Neuronal stem cell (in vitro differentiated cells): ENCODE measurements at regions not wholly inside any gene's neighbourhood (a gene's known extent, or its start where the extent isn't known, plus 50 kb on each side); places are given as distances from the start of the nearest gene placed in this dataset.
A peak's percentile ranks its signal among the peaks of the same experiment; 100 is the strongest.

ENCODE experiments used
- DNase-seq: peaks from one replicate; pipeline ENCODE4 v3.0.0-alpha.2; 2013; ENCODE audit warnings: low spot score
- H2AFZ ChIP-seq: one replicate; pipeline ENCODE4 v1.6.1; 2013; ENCODE audit warnings: mild to moderate bottlenecking, low read length, inconsistent platforms
- H2AK5ac ChIP-seq: 2 replicates; pipeline ENCODE4 v1.6.1; 2013; ENCODE audit warnings: low read depth, mild to moderate bottlenecking, inconsistent platforms, low read length, moderate library complexity, mixed read lengths
- H2BK120ac ChIP-seq: 2 replicates; pipeline ENCODE4 v1.6.1; 2013; ENCODE audit warnings: low read depth, mild to moderate bottlenecking, inconsistent platforms, low read length, moderate library complexity, mixed read lengths
- H2BK12ac ChIP-seq: one replicate; pipeline ENCODE4 v1.6.1; 2013; ENCODE audit warnings: low read length, inconsistent platforms
- H2BK15ac ChIP-seq: 2 replicates; pipeline ENCODE4 v1.6.1; 2013; ENCODE audit warnings: mild to moderate bottlenecking, low read length, inconsistent platforms, mixed read lengths
- H2BK5ac ChIP-seq: one replicate; pipeline ENCODE4 v1.6.1; 2013; ENCODE audit warnings: inconsistent platforms, mild to moderate bottlenecking, low read length, moderate library complexity
- H3K14ac ChIP-seq: one replicate; pipeline ENCODE4 v1.6.1; 2013; ENCODE audit warnings: low read length, inconsistent platforms
- H3K18ac ChIP-seq: 2 replicates; pipeline ENCODE4 v1.6.1; 2013; ENCODE audit warnings: low read length, inconsistent platforms
- H3K23ac ChIP-seq: 2 replicates; pipeline ENCODE4 v1.6.1; 2013; ENCODE audit warnings: low read depth, mild to moderate bottlenecking, mixed read lengths, low read length, inconsistent platforms; ENCODE audit not compliant: poor library complexity
- H3K27ac ChIP-seq: replicated peaks from 3 replicates; pipeline ENCODE4 v1.5.1; 2013; ENCODE audit warnings: low read length, inconsistent platforms
- H3K27me3 ChIP-seq, 3 experiments: 2 replicates each; pipeline ENCODE4 v1.6.1; 2013; ENCODE audit warnings: low read length in 3 of 3, mild to moderate bottlenecking in 2 of 3, inconsistent platforms in 1 of 3, low read depth in 1 of 3, mixed read lengths in 1 of 3, moderate library complexity in 1 of 3; ENCODE audit not compliant: control insufficient read depth in 3 of 3, insufficient read depth in 3 of 3
- H3K36me3 ChIP-seq, 2 donors: replicated peaks in 1 of 2; 2 replicates each; pipeline ENCODE4 v1.6.1; 2013; ENCODE audit warnings: low read length in 2 of 2; ENCODE audit not compliant: control insufficient read depth in 2 of 2, insufficient read depth in 2 of 2
- H3K4ac ChIP-seq: 2 replicates; pipeline ENCODE4 v1.6.1; 2013; ENCODE audit warnings: inconsistent platforms, mild to moderate bottlenecking, low read length, moderate library complexity
- H3K4me1 ChIP-seq, 2 donors: 1 replicate in 1 of 2; 2 replicates in 1 of 2; pipeline ENCODE4 v1.6.1; 2013; ENCODE audit warnings: low read length in 2 of 2, low read depth in 1 of 2; ENCODE audit not compliant: control insufficient read depth in 2 of 2, insufficient read depth in 1 of 2
- H3K4me2 ChIP-seq: one replicate; pipeline ENCODE4 v1.6.1; 2013; ENCODE audit warnings: mild to moderate bottlenecking, low read length, inconsistent platforms; ENCODE audit not compliant: insufficient read depth, poor library complexity, severe bottlenecking
- H3K4me3 ChIP-seq, 2 donors: 2 replicates each; pipeline ENCODE4 v1.5.1; 2013; ENCODE audit warnings: low read length in 2 of 2, mild to moderate bottlenecking in 2 of 2, inconsistent platforms in 1 of 2, moderate library complexity in 1 of 2
- H3K79me1 ChIP-seq: one replicate; pipeline ENCODE4 v1.6.1; 2013; ENCODE audit warnings: low read depth, mild to moderate bottlenecking, inconsistent platforms, low read length, moderate library complexity
- H3K9ac ChIP-seq: one replicate; pipeline ENCODE4 v1.6.1; 2013; ENCODE audit warnings: mild to moderate bottlenecking, low read depth, low read length, inconsistent platforms; ENCODE audit not compliant: poor library complexity
- H3K9me3 ChIP-seq, 2 donors: replicated peaks in 1 of 2; 2 replicates each; pipeline versions ENCODE3 to v1.6.1; 2013; ENCODE audit warnings: low read length in 2 of 2, mild to moderate bottlenecking in 2 of 2, inconsistent platforms in 1 of 2, low read depth in 1 of 2, mixed read lengths in 1 of 2, moderate library complexity in 1 of 2; ENCODE audit not compliant: control insufficient read depth in 2 of 2, insufficient read depth in 1 of 2
- H4K8ac ChIP-seq: one replicate; pipeline ENCODE4 v1.6.1; 2013; ENCODE audit warnings: low read depth, mild to moderate bottlenecking, inconsistent platforms, low read length, moderate library complexity
- H4K91ac ChIP-seq: one replicate; pipeline ENCODE4 v1.6.1; 2013; ENCODE audit warnings: low read length, low read depth, mild to moderate bottlenecking, inconsistent platforms; ENCODE audit not compliant: poor library complexity
- WGBS, 2 donors: extraction: QIAGEN DNeasy Blood & Tissue Kit; methylation state at CpG; one replicate each; pipeline ENCODE4 v1.1.7; 2013; ENCODE audit warnings: missing lambda C conversion rate in 2 of 2, mixed read lengths in 1 of 2; ENCODE audit not compliant: insufficient read length in 2 of 2, insufficient replicate concordance in 1 of 2; ENCODE audit errors: extremely low coverage in 2 of 2; 5-methylcytosine and 5-hydroxymethylcytosine counted together

GRCh38 chr3:184655597-184655996, 56.3 kb downstream of the MAGEF1 start:
- Histone ChIP-seq H3K23ac (no peak overlapping the region), H4K8ac (no peak overlapping the region), H3K14ac (no peak overlapping the region), H3K4me2 (no peak overlapping the region), H2AK5ac (peak overlapping the region; percentile 7), H2AFZ (no peak overlapping the region), H2BK12ac (peak overlapping the region; percentile 14), H2BK120ac (no peak overlapping the region), H4K91ac (no peak overlapping the region), H3K18ac (peak overlapping the region; percentile 30), H3K4ac (no peak overlapping the region), H3K36me3 (no peaks in the 10 kb centered on the region), H3K9me3 (no peaks in the 10 kb centered on the region), H3K27ac (no peak overlapping the region), H2BK15ac (peak overlapping the region; percentile 22), H3K4me3 (no peak overlapping the region), H3K27me3 (no peaks in the 10 kb centered on the region), H3K9ac (no peak overlapping the region), H3K4me1 (peaks cover 22 to 28% of the 10 kb centered on the region in 2 donors), H3K79me1 (no peaks in the 10 kb centered on the region), H2BK5ac (no peak overlapping the region)
- DNase-seq, result no peak
- no CpG with 5 or more reads among the region's 2 CpGs for WGBS, 2 donors

- no peaks in the 10 kb centered on the region for H3K27me3 ChIP-seq
- no peaks in the 10 kb centered on the region for H3K9me3 ChIP-seq
- peaks cover 14 to 18% of the 10 kb centered on the region in 2 donors for H3K4me1 ChIP-seq
- no peak overlapping the region for H3K18ac ChIP-seq
- H3K9ac ChIP-seq, result no peak overlapping the region
- H3K27ac ChIP-seq, result no peak overlapping the region
- no peak overlapping the region for H3K4me3 ChIP-seq
- no peak overlapping the region for H2AFZ ChIP-seq
- H2BK12ac ChIP-seq, result no peak overlapping the region
- H2BK15ac ChIP-seq, result no peak overlapping the region
- no peak overlapping the region for H3K4me2 ChIP-seq
- H2BK120ac ChIP-seq, result no peak overlapping the region
- H4K8ac ChIP-seq, result no peak overlapping the region
- no peak overlapping the region for H2AK5ac ChIP-seq
- DNase-seq, result no peak
- H3K36me3 ChIP-seq, result no peaks in the 10 kb centered on the region
- no peak overlapping the region for H3K23ac ChIP-seq
- H2BK5ac ChIP-seq, result no peak overlapping the region
- H3K79me1 ChIP-seq, result no peaks in the 10 kb centered on the region
- no peak overlapping the region for H3K4ac ChIP-seq
- no peak overlapping the region for H4K91ac ChIP-seq
- H3K14ac ChIP-seq, result no peak overlapping the region
Measured at GRCh38 chr3:184654375-184654774, 57.5 kb downstream of the MAGEF1 start.

DNA sequence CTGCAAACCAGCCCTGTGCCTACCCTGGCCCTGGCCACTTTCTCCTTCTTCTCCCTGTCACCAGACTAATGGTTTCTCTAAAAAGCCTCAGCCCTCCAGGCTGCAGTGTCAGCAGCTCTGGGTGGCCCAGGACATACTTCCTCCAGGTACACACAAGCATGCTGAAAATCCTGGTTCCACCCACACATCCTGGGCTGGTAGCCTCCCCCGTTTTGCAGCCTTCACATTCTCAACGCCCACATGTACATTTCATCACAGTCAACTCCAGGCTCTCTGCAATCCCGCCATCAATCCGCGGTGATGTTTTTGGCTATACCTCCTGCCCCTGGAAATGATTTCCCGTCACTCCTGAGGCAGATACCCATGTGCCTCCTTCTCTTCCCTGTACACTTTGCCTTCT, 59.4 kb downstream of the MAGEF1 start:
- Histone ChIP-seq H3K9ac (no peak overlapping the region), H3K27me3 (no peaks in the 10 kb centered on the region), H2BK5ac (no peak overlapping the region), H3K36me3 (no peaks in the 10 kb centered on the region), H3K14ac (no peak overlapping the region), H2BK12ac (no peak overlapping the region), H3K4me2 (no peak overlapping the region), H2AFZ (no peak overlapping the region), H3K27ac (no peak overlapping the region), H3K18ac (peak overlapping the region; percentile 11), H3K4me3 (no peak overlapping the region), H2AK5ac (peak overlapping the region; percentile 93), H3K79me1 (no peaks in the 10 kb centered on the region), H3K4me1 (peaks cover 9 to 15% of the 10 kb centered on the region in 2 donors), H2BK15ac (peak overlapping the region; percentile 40), H3K9me3 (no peaks in the 10 kb centered on the region), H2BK120ac (no peak overlapping the region), H3K4ac (no peak overlapping the region), H4K8ac (no peak overlapping the region), H4K91ac (no peak overlapping the region), H3K23ac (peak overlapping the region; percentile 31)
- no CpG with 5 or more reads among the region's 6 CpGs for WGBS, 2 donors
- no peak for DNase-seq

DNA sequence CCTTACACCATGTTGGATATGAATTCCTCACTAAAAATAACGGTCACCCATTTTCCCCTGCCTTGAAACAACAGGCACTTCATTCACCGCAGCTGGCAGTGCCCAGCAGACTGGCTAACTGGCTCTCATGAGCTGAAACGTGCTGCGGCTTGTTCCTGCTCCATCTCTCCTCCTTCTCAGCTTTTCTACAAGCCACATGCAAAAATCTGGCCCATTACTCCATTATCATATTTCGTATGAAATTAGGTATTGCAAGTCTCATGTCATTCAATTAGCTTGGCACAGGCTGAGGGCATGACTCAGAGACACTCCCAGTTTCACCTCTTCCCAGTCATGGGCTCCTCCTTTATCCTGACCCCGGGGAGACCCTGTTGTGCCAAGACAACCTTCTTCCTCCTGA, 60.0 kb downstream of the MAGEF1 start:
- WGBS, 2 donors, result no CpG with 5 or more reads among the region's 6 CpGs
- no peak overlapping the region for H3K18ac ChIP-seq

More for the DNA sequence above, 60.0 kb downstream of the MAGEF1 start:
- Histone ChIP-seq H3K9me3 (no peaks in the 10 kb centered on the region), H2AK5ac (no peak overlapping the region), H2BK15ac (peak overlapping the region; percentile 40), H4K91ac (no peak overlapping the region), H3K27me3 (no peaks in the 10 kb centered on the region), H3K9ac (no peak overlapping the region), H2BK12ac (peak overlapping the region; percentile 79), H3K36me3 (no peaks in the 10 kb centered on the region), H2BK120ac (no peak overlapping the region), H3K4me1 (peaks cover 7 to 11% of the 10 kb centered on the region in 2 donors), H2BK5ac (no peak overlapping the region), H3K4me3 (no peak overlapping the region), H3K23ac (no peak overlapping the region), H3K79me1 (no peaks in the 10 kb centered on the region), H4K8ac (no peak overlapping the region), H3K27ac (no peak overlapping the region), H3K4ac (no peak overlapping the region), H3K14ac (peak overlapping the region; percentile 10), H3K4me2 (no peak overlapping the region), H2AFZ (no peak overlapping the region)
- DNase-seq, result no peak
